ENCODE measurements at regions not wholly inside any gene's neighbourhood (a gene's known extent, or its start where the extent isn't known, plus 50 kb on each side); places are given as distances from the start of the nearest gene placed in this dataset.

DNA sequence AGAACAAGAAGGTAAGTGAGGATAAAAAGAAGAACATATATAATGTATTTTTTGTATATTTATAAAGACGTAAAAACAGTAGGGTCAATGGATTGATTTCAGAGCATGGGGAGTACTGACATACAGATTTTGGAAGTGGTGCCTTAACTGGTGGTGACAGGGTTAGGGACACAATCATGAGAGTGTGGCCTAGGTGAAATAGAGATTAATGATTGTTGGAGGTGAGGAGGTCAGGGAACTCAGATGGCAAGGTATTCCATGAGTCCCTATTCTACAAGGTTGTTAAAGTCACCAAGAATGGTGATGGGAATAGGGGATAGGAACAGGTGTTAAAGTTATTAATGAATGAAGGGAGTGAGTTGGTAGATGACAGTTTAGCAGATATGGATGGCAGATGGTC lies 210.8 kb downstream of the SEMA6A start:
- no peak for DNase-seq (ENCODE audit: low read depth in 4 of 4, low spot score in 3 of 4)

DNA sequence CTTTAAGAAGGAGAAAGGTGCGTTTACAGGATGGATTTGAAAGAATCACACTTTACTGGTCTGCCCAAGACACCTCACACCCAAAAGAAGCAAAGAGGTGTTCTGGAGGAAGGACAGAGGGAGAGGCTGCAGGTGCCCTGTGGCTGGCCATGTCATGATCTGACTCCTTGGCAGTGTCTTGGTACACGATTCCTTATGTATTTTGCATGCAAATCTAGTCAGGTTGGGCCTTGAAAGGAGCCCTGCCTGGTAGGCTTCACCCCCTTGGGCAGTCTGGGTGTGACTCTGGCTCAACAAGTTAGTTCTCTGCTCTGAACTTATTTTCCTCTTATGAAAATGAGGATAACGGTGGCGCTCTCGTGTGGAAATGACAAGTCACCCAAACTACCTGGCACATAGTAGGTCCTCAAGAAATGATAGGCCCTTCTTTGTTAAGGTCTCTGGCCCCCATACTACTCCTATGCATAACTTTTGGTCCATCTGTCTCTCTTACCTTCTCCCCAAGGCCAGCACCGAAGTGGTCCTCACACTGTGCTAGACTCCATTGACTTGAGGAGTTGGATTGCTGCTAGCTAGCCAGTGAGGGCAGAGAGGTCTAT lies 212.5 kb downstream of the SEMA6A start:
- DNase-seq (ENCODE audit: low read depth in 4 of 4, low spot score in 3 of 4): no peak

DNA sequence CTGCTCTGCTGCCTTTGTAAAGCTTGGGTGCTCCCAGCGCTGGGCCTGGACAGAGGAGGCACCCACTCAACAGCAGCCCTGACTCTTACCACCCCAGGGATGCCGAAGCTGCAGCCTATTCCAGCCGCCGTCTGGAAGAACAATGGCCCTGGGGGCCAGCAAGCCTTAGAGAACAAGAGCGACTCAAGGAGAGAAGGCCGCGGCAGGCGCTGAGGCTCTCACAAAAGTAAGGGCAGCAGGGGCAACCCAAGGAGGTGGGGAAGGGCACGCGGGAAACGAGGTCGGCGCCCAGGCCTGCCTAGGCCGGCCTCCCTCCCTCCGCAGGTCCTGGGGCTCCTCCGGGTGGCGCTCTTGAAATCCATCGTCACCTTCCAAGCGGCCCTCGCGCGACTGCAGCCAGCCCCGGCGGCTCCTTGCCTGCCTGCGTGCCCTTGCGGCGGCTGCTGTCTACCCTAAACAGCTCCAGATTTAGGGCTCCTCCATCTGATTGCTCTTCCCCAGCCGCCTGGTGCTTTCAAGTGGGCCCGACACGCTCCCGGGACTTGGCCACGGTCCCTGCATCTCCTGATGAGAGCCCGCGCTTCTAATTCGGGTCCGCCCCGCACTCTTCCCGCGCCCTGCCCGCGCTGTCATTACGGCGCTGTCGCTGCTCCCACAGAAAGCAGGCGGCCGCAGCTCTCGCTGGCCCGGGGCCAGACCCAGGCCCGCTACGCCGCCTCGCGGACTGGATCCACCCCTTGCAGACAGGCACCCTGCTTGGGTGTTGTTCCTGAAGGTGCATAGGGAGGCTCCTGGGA lies 213.3 kb downstream of the SEMA6A start:
- peak in 2 of 4 donors; percentile 46 to 49 for DNase-seq (ENCODE audit: low read depth in 4 of 4, low spot score in 3 of 4)

DNA sequence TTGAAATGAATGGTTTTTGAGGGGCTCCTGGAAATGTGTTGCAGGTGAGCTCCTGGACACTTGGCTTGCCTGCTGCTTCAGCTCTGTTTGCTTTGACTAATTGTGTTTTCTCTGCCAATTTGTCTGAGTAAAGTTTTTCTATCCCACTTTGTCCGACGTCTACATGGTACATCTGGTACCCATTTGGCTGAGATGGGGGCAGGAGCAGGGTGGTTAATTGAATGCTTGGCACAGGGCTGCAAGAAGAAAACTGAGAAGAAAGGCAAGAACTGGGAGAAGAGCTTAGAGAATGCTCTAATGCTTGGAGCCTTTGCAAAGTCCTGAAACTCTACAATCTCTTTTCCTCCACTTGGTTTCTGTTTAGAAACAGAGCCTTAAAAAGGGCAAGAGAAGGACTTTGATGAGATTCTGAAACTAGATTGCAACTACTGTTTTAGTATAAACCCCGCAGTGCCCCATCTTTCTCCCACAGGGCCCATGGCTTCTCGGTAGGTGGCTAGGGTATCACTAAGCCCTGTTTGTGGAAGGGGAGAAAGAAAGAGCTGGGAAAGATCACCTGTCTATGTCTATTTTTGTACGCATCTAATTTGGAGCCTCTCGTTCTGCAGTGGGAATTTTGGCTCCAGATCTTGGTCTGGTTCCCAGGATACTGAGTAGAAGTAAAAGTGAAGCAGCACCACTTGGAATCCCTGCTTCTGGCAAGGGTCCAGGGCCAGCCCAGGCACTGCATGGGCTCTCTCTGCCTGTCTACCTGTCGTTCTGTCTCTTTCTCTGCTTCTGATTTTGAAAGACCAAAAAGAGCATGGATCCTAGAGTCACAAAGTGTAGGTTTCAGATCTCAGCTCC lies 214.4 kb downstream of the SEMA6A start:
- no peak for DNase-seq (ENCODE audit: low read depth in 4 of 4, low spot score in 3 of 4)

DNA sequence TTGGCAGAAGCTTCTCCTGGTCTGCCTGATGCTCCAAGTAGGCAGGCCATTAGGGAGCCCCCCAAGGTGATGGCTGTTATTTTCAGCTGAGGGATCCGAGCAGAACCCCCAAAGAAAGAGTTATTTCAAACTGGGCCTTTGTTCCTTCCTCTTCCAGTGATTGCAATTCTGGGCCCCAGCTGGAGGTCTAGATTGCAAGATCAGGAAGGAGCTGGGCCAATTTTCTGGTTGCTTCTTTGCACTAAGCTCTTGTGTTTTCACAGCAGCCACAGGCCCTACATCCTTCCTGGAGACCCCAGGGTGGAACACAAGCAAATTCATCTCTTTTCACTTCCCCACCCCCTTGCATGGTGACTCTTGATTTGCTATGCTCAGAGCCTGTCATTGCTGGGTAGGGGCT lies 215.0 kb downstream of the SEMA6A start:
- no peak for DNase-seq (ENCODE audit: low read depth in 4 of 4, low spot score in 3 of 4)

DNA sequence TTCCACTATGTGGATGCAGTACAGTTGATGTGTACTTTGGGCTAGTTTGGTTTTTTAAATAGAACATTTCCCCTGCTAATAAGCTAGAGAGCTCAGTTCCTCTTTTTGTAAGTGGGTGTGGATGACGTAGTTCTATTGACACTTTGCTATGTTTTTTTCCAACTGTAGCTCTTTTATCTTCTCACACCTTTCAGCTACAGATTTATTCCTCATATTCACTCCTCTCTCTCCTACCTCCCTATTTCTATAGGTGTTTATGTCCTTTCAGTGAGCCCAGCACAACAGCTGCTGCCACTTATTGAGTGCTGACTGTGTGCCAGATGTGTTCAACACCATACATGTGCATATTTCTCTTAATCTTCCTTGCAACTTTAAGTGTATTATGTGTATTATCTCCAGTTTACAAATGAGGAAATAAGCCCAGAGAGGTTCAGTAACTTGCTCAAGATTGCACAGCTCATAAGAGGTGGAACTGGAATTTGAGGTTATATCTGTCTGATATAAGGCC lies 215.7 kb downstream of the SEMA6A start:
- DNase-seq (ENCODE audit: low read depth in 4 of 4, low spot score in 3 of 4): no peak

DNA sequence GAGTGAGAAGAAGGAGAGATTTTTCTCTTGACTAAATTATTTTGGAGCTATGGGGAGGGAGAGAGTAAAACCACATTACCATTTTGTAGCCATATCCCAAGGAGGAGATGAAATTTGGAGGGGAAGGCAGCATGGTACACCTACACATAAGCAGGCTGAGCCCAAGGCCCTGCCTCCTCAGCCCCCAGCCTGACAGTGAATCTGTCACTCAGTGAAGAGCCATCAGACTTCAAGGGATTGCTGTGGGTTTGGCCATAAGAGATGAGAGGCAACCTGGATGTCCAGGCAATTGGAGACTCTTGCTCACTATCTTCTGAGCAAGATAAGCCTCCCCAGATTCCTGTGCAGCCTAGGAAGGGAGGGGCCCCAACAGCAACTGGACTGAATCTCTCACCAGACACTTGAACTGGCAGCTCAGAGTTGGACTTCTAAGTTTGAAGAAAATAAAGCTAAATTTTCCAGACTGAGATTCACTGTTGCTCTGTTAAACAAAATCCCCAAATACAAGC lies 216.6 kb downstream of the SEMA6A start:
- no peak for DNase-seq (ENCODE audit: low read depth in 4 of 4, low spot score in 3 of 4)

DNA sequence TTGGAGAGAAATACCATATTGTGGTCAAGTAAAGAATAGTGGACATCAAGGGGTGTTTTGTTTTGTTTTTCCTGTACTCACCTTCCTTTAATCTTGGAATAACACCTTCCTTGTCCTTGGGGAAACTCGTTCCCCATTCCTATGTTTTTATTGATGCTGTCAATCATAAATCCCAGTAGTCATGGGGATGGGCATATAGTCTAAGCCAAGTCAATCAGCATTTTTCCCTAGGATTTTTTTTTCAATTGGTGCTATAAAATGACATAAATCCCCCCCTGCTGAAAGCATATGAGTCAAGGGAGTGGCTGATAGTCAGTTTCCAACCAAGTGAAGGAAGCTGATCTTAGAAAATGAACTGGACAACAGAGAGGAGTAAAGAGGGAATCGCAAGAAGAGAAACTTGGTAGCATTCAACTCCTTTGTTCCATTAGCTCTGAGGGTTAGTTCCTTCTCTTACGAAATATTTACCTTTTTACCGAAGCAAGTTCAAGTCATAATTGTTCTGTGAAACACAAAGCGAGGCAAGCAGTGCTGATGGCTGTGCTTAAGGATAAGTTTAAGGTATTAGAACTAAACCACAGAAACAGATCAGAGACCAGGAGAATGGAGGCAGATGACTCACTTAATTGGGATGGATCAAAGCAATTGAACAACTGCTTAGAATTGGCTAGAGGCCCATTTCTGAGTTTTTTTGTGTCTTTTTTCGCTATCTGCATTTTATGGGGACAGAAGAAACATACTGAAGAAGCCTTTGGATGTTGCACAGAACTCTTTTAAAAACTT lies 218.6 kb downstream of the SEMA6A start:
- DNase-seq (ENCODE audit: low read depth in 4 of 4, low spot score in 3 of 4): no peak

DNA sequence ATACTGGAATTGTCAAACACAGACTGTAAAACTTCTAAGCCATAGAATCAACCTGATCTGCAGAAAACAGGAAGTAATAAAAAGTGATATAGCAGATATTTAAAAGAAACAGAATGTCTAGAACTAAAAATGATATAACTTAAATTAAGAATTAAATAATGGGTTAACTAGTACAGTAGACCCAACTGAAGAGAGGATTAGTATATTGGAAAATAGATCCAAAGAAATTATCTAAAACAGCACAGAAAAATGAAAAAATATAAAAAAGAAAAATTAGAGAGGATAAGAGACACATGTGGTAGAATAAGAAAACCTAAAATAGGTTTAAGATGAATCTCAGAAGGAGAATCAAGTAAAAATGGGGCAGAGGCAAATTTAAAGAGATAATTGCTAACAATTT lies 219.9 kb downstream of the SEMA6A start:
- DNase-seq (ENCODE audit: low read depth in 4 of 4, low spot score in 3 of 4): no peak

DNA sequence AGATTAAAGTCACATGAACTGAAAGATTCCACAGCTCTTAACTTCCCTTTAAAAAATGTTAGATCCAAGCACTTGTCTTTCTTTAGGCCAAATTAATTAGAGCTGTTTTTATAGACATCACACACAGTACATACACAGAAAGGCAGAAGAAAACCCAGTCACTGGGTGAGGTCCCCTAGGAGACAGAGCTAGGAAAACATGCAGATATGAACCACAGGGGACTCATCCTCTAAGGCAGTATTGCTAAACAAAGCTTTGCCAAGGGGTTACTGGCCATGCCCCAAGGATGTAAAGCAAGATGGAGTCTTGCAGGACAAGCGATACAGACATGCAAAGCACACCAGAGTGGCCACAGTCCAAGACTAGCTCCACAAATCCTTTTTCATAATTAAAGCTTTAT lies 227.0 kb downstream of the SEMA6A start:
- DNase-seq (ENCODE audit: low read depth in 4 of 4, low spot score in 3 of 4): no peak

DNA sequence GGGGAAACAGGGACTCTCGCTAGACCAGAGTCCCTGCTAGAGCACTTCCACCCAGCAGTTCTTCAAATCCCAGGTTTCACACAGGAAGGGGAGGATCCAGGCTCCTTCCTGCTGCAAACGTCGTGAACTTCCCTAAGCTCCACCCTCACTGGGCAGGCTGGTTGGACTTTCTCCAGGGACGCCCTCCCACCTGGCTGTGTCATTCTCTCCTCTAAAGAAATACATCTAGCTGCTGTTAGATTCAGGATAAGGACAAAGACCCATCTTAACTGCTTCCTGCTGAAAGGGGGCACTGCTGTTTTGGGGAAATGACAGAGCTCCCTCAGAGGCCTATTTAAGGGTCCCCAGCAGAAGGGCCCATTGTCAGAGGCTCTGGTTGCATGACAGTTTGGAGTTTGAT lies 230.7 kb downstream of the SEMA6A start:
- no peak for DNase-seq (ENCODE audit: low read depth in 4 of 4, low spot score in 3 of 4)
